Parathyroid adenoma (tissue), 2 donors: ENCODE measurements at regions not wholly inside any gene's neighbourhood (a gene's known extent, or its start where the extent isn't known, plus 50 kb on each side); places are given as distances from the start of the nearest gene placed in this dataset.

Source experiments
- H2AFZ ChIP-seq: fragments of 300-600 bp; sonication (generic); one replicate; pipeline ENCODE4 v1.7.0; 2017; ENCODE audit warnings: antibody characterized with exemption, mild to moderate bottlenecking
- H3K27ac ChIP-seq: fragments of 300-600 bp; sonication (generic); one replicate; pipeline ENCODE4 v1.7.0; 2017
- H3K27me3 ChIP-seq: fragments of 300-600 bp; sonication (generic); one replicate; pipeline ENCODE4 v1.7.0; 2017; ENCODE audit warnings: low read length; ENCODE audit not compliant: control insufficient read depth, insufficient read depth
- H3K36me3 ChIP-seq: fragments of 300-600 bp; sonication (generic); one replicate; pipeline ENCODE4 v1.7.0; 2017; ENCODE audit warnings: low read length; ENCODE audit not compliant: control insufficient read depth, insufficient read depth
- H3K4me1 ChIP-seq: fragments of 300-600 bp; sonication (generic); one replicate; pipeline ENCODE4 v1.7.0; 2017; ENCODE audit warnings: control low read depth
- H3K4me2 ChIP-seq: fragments of 300-600 bp; sonication (generic); one replicate; pipeline ENCODE4 v1.7.0; 2017; ENCODE audit warnings: low read length
- H3K4me3 ChIP-seq: fragments of 300-600 bp; sonication (generic); one replicate; pipeline ENCODE4 v1.7.0; 2017; ENCODE audit warnings: low read depth, low read length
- H3K79me2 ChIP-seq: fragments of 300-600 bp; sonication (generic); one replicate; pipeline ENCODE4 v1.7.0; 2017; ENCODE audit warnings: control low read depth
- H3K9ac ChIP-seq: fragments of 300-600 bp; sonication (generic); one replicate; pipeline ENCODE4 v1.7.0; 2017; ENCODE audit warnings: mild to moderate bottlenecking
- H3K9me3 ChIP-seq: fragments of 300-600 bp; sonication (generic); one replicate; pipeline ENCODE4 v1.7.0; 2017; ENCODE audit warnings: low read length; ENCODE audit not compliant: control insufficient read depth
- CTCF ChIP-seq: fragments of 300-600 bp; sonication (generic); IDR thresholded peaks from one replicate; pipeline ENCODE4 v1.7.0; 2017; ENCODE audit warnings: antibody characterized with exemption, mild to moderate bottlenecking
- donor health status: primary hyperparathyroidism.

DNA sequence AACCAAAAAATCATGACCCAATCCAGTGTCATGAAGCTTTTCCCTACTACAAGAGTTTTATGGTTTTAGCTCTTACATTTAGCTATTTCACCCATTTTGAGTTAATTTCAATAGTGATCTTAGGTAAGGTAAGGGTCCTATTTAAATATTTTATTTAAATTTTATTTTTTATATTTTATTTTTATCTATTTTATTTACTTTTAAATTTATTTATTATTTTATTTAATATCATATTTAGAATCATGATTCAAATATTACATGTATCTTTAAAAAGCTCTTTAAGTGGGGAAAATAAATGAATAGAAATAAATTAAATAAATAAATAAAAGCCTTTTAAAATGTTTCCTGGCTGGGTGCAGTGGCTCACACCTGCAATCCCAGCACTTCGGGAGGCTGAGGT, 276.0 kb downstream of the SKIDA1 start:
- H3K27me3 ChIP-seq: no peaks in the 10 kb centered on the region
- no peak for TF ChIP-seq CTCF
- no peak overlapping the region for H3K9ac ChIP-seq
- no peak overlapping the region for H3K4me3 ChIP-seq
- H3K79me2 ChIP-seq: no peaks in the 10 kb centered on the region
- no peaks in the 10 kb centered on the region for H3K36me3 ChIP-seq
- H3K9me3 ChIP-seq: no peaks in the 10 kb centered on the region
- no peak overlapping the region for H3K4me2 ChIP-seq
- no peaks in the 10 kb centered on the region for H3K4me1 ChIP-seq
- H3K27ac ChIP-seq: no peak overlapping the region
- H2AFZ ChIP-seq: no peak overlapping the region

- Histone ChIP-seq H3K79me2 (no peaks in the 10 kb centered on the region), H3K9ac (no peak overlapping the region), H3K4me3 (no peak overlapping the region), H3K27me3 (no peaks in the 10 kb centered on the region), H3K9me3 (no peaks in the 10 kb centered on the region), H2AFZ (no peak overlapping the region), H3K27ac (no peak overlapping the region), H3K4me2 (no peak overlapping the region), H3K36me3 (no peaks in the 10 kb centered on the region), H3K4me1 (no peaks in the 10 kb centered on the region)
- no peak for TF ChIP-seq CTCF
Observed at GRCh38 chr10:21247592-21247991, 277.9 kb downstream of the SKIDA1 start.

- Histone ChIP-seq H3K27ac (no peak overlapping the region), H3K79me2 (no peaks in the 10 kb centered on the region), H3K9ac (no peak overlapping the region), H2AFZ (no peak overlapping the region), H3K9me3 (no peaks in the 10 kb centered on the region), H3K27me3 (no peaks in the 10 kb centered on the region), H3K36me3 (no peaks in the 10 kb centered on the region), H3K4me1 (no peaks in the 10 kb centered on the region), H3K4me3 (no peak overlapping the region), H3K4me2 (no peak overlapping the region)
- TF ChIP-seq CTCF: no peak
Observed at GRCh38 chr10:21246178-21246577, 279.3 kb downstream of the SKIDA1 start.

- no peak overlapping the region for H3K4me3 ChIP-seq
- H3K9ac ChIP-seq: no peak overlapping the region
- H3K27ac ChIP-seq: no peak overlapping the region
- no peaks in the 10 kb centered on the region for H3K27me3 ChIP-seq
- no peak overlapping the region for H3K4me2 ChIP-seq
- TF ChIP-seq CTCF: no peak
- no peak overlapping the region for H2AFZ ChIP-seq
- H3K79me2 ChIP-seq: no peaks in the 10 kb centered on the region
- H3K36me3 ChIP-seq: no peaks in the 10 kb centered on the region
- H3K4me1 ChIP-seq: no peaks in the 10 kb centered on the region
- H3K9me3 ChIP-seq: no peaks in the 10 kb centered on the region
Observed at GRCh38 chr10:21243748-21244257, 281.7 kb downstream of the SKIDA1 start.

DNA sequence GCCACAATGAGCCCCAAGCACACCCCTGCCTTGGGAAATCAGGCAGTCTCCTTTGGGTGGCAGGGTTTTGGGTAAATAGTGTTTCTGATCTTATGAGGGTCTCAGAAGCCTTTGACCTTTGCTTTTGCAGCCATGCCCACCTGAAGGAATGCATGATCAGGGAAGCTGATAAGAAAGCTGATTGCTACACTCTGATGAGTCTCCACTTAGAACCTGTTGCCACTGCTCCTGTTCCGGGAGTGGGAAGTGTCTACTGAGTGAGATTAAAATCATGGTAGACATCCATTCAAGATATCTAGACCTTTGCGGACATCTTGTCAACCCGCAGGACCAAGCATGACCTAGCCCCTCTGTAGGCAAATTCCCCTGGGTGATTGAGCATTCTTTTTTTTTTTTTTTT, 282.6 kb downstream of the SKIDA1 start:
- Histone ChIP-seq H3K9me3 (no peaks in the 10 kb centered on the region), H2AFZ (no peak overlapping the region), H3K4me1 (peaks cover 4% of the 10 kb centered on the region), H3K27me3 (no peaks in the 10 kb centered on the region), H3K4me3 (no peak overlapping the region), H3K4me2 (no peak overlapping the region), H3K27ac (no peak overlapping the region), H3K79me2 (no peaks in the 10 kb centered on the region), H3K9ac (no peak overlapping the region), H3K36me3 (no peaks in the 10 kb centered on the region)
- TF ChIP-seq CTCF: no peak
